IPS-20b (cell line): ENCODE measurements at regions not wholly inside any gene's neighbourhood (a gene's known extent, or its start where the extent isn't known, plus 50 kb on each side); places are given as distances from the start of the nearest gene placed in this dataset.

Experiments
- H3K27ac ChIP-seq: one replicate; pipeline ENCODE4 v1.5.1; 2013; ENCODE audit warnings: low read length
- H3K27me3 ChIP-seq: 2 replicates; pipeline ENCODE4 v1.6.1; 2013; ENCODE audit warnings: mild to moderate bottlenecking, low read length, inconsistent platforms; ENCODE audit not compliant: insufficient read depth
- H3K36me3 ChIP-seq: 2 replicates; pipeline ENCODE4 v1.6.1; 2013; ENCODE audit warnings: low read depth, mild to moderate bottlenecking, inconsistent platforms, low read length, moderate library complexity; ENCODE audit not compliant: insufficient read depth
- H3K4me1 ChIP-seq: 2 replicates; pipeline ENCODE4 v1.6.1; 2013; ENCODE audit warnings: mild to moderate bottlenecking, control low read depth, inconsistent platforms, low read length, moderate library complexity; ENCODE audit not compliant: insufficient read depth
- H3K4me3 ChIP-seq: 2 replicates; pipeline ENCODE4 v1.5.1; 2013; ENCODE audit warnings: mild to moderate bottlenecking, low read length, inconsistent platforms
- H3K9ac ChIP-seq: 2 replicates; pipeline ENCODE4 v1.6.1; 2013; ENCODE audit warnings: low read depth, mild to moderate bottlenecking, inconsistent platforms, low read length, moderate library complexity
- H3K9me3 ChIP-seq: 2 replicates; pipeline ENCODE4 v1.6.1; 2013; ENCODE audit warnings: mild to moderate bottlenecking, low read depth, low read length, inconsistent platforms; ENCODE audit not compliant: insufficient read depth

DNA sequence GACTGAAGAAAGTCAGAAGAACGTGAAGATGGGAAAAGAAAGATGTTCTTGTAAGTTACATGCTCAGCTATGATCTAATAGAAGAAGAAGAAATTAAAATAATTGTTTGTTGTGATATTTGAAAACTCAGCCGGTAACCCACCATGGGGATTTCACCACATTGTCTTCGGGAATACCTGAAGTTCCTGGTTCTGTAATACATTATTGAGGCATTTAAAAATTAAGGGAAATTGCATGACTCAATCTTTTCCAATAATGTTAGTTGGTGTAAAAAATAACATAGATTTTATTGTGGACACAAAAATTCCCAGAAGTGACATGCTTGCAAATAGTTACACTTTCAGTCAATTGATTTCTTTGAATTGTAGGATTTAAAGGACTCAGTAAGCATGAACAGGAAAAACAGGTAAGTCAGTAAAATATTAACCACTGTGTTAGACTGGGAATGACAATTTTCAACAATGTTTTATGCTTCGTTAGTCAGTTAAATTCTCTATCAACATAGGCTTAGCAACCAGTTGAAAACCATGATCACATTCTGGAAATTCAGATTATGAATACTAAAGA lies 745.1 kb downstream of the LTN1 start:
- no peaks in the 10 kb centered on the region for H3K9me3 ChIP-seq
- H3K4me1 ChIP-seq, result peaks cover 6% of the 10 kb centered on the region; the same call in 1 of the 2 replicates
- no peaks in the 10 kb centered on the region for H3K36me3 ChIP-seq
- H3K27ac ChIP-seq, result no peak overlapping the region
- no peak overlapping the region for H3K9ac ChIP-seq
- H3K4me3 ChIP-seq, result no peak overlapping the region
- no peaks in the 10 kb centered on the region for H3K27me3 ChIP-seq

- Histone ChIP-seq H3K27me3 (no peaks in the 10 kb centered on the region), H3K9me3 (no peaks in the 10 kb centered on the region), H3K4me3 (no peak overlapping the region), H3K36me3 (no peaks in the 10 kb centered on the region), H3K27ac (no peak overlapping the region), H3K4me1 (no peaks in the 10 kb centered on the region), H3K9ac (no peak overlapping the region)
Observed at GRCh38 chr21:28240586-28240985, 752.1 kb downstream of the LTN1 start.

DNA sequence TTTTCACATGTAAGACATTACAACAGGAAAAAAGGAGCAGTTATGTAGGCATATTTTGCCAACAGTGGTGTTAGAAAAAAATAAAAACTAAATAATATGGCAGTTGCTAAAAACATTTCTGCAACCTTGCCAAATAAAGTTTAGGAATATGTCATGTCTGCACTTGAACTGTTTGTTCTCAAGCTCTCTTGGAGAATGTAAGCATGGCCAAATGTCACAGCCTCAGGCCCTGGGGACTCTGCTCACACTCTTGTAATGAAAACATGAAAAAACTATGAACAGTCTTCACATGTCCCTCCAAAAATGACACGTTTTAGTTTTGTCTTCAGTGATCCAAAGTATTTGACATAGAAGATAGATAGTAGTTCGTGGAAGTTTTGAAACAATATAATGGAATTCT lies 753.3 kb downstream of the LTN1 start:
- Histone ChIP-seq H3K9ac (no peak overlapping the region), H3K27me3 (no peaks in the 10 kb centered on the region), H3K9me3 (no peaks in the 10 kb centered on the region), H3K4me1 (no peaks in the 10 kb centered on the region), H3K36me3 (no peaks in the 10 kb centered on the region), H3K27ac (no peak overlapping the region), H3K4me3 (no peak overlapping the region)

DNA sequence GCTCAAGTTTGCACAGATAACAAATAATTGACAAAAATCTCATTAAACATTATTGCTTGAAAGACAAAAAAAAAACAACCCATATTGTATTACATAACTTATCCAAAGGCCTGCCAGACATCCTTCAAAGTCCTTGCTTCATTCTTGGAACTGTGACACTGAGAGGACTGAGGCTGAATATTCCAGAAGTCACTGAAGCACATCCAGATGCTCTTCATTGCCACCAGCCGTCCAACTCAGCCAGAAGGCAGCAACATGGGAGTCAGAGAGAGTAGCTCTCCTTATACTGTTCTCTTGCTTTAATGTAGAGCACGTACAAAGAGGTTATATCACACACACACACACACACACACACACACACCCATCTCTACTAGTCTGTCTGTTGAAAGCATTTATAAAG lies 755.0 kb downstream of the LTN1 start:
- Histone ChIP-seq H3K27me3 (no peaks in the 10 kb centered on the region), H3K9me3 (no peaks in the 10 kb centered on the region), H3K27ac (no peak overlapping the region), H3K36me3 (no peaks in the 10 kb centered on the region), H3K9ac (no peak overlapping the region), H3K4me1 (no peaks in the 10 kb centered on the region), H3K4me3 (no peak overlapping the region)

DNA sequence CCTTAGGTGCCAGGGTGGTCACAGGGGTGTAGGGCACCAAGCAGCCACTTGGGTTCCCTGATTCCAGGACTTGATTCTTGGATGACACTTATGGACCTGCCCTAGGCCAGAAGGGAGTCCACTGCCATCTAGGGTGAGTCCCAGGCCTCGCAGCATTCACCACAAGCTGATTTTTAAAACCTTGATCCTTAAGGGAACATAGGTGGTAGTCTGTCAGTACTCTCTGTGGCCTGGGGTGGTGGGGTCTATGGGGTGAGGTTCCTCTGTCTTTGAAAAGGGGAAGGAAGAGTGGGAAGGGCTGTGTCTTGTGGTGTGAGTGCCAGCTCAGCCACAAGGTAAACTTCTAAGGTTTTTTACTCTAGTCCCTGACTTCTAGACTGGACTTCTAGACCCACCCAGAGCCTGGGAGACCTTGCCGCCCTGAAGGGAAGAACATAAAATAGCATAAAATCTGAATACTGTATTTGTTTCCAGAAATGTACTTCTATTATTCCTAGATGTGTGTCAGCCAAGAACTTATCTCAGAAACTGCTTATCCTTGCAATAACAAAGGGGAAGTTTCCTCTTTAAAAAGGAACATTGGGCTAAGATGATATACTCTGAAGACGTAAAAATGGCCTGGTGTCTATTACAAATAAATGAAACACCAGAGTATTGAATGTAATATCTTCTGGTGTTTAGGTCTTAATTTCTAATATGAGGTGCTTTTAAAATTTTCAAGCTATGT lies 757.3 kb downstream of the LTN1 start:
- Histone ChIP-seq H3K27ac (no peak overlapping the region), H3K9ac (no peak overlapping the region), H3K36me3 (no peaks in the 10 kb centered on the region), H3K9me3 (no peaks in the 10 kb centered on the region), H3K27me3 (no peaks in the 10 kb centered on the region), H3K4me1 (no peaks in the 10 kb centered on the region), H3K4me3 (no peak overlapping the region)

- no peaks in the 10 kb centered on the region for H3K4me1 ChIP-seq
- H3K9ac ChIP-seq, result no peak overlapping the region
- H3K4me3 ChIP-seq, result no peak overlapping the region
- no peak overlapping the region for H3K27ac ChIP-seq
- no peaks in the 10 kb centered on the region for H3K27me3 ChIP-seq
- H3K9me3 ChIP-seq, result no peaks in the 10 kb centered on the region
- no peaks in the 10 kb centered on the region for H3K36me3 ChIP-seq
Observed at GRCh38 chr21:28234326-28234725, 758.4 kb downstream of the LTN1 start.

- Histone ChIP-seq H3K4me3 (no peak overlapping the region), H3K9ac (no peak overlapping the region), H3K27me3 (no peaks in the 10 kb centered on the region), H3K4me1 (no peaks in the 10 kb centered on the region), H3K9me3 (no peaks in the 10 kb centered on the region), H3K27ac (no peak overlapping the region), H3K36me3 (no peaks in the 10 kb centered on the region)
Observed at GRCh38 chr21:28233536-28234220, 759.0 kb downstream of the LTN1 start.

- H3K4me3 ChIP-seq, result no peak overlapping the region
- H3K9me3 ChIP-seq, result no peaks in the 10 kb centered on the region
- H3K27ac ChIP-seq, result no peak overlapping the region
- no peaks in the 10 kb centered on the region for H3K36me3 ChIP-seq
- H3K27me3 ChIP-seq, result no peaks in the 10 kb centered on the region
- H3K4me1 ChIP-seq, result no peaks in the 10 kb centered on the region
- no peak overlapping the region for H3K9ac ChIP-seq
Observed at GRCh38 chr21:28230559-28230958, 762.1 kb downstream of the LTN1 start.

DNA sequence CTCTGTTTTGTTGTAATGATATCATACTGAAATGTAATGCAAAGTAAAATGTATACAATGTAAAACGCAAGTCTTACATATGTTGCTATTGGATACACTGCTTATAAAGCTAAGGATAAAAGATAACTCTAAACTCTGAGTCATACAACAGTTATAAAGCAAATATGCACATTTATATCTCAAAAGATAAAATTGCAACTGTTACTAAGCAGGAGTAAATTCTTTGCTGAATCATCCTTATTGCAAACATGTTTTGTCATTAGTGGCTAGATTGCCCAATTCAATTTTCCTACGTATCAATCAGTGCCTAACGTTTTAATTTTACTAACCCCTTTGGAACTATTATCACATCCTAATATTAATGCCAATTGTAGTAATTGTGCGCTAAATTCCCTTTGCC lies 762.9 kb downstream of the LTN1 start:
- Histone ChIP-seq H3K4me1 (no peaks in the 10 kb centered on the region), H3K27ac (no peak overlapping the region), H3K9ac (no peak overlapping the region), H3K27me3 (no peaks in the 10 kb centered on the region), H3K4me3 (no peak overlapping the region), H3K36me3 (no peaks in the 10 kb centered on the region), H3K9me3 (no peaks in the 10 kb centered on the region)

DNA sequence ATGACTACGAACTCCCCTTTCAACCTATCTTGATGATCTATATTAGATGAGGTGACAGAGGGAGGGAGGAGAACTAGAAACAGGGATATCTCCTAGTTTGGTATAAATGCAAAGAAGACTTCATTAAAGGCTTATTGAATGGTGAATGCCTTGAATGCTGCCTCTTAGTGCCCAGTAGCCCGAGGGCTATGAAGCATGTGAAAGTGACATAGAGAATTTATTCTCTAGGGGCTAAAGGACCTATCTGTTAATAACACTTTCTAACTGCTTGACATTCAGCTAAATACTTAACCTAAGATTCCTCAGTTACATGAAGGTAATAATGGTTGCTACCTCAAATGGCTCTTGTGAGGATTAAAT lies 764.1 kb downstream of the LTN1 start:
- Histone ChIP-seq H3K4me1 (no peaks in the 10 kb centered on the region), H3K9ac (no peak overlapping the region), H3K36me3 (no peaks in the 10 kb centered on the region), H3K9me3 (no peaks in the 10 kb centered on the region), H3K4me3 (no peak overlapping the region), H3K27me3 (no peaks in the 10 kb centered on the region), H3K27ac (no peak overlapping the region)

GRCh38 chr21:28227881-28228635 lies 764.6 kb downstream of the LTN1 start:
- no peaks in the 10 kb centered on the region for H3K27me3 ChIP-seq
- H3K27ac ChIP-seq, result no peak overlapping the region
- no peaks in the 10 kb centered on the region for H3K9me3 ChIP-seq
- no peaks in the 10 kb centered on the region for H3K4me1 ChIP-seq
- no peak overlapping the region for H3K4me3 ChIP-seq
- no peaks in the 10 kb centered on the region for H3K36me3 ChIP-seq
- H3K9ac ChIP-seq, result no peak overlapping the region
